ENCODE measurements at regions not wholly inside any gene's neighbourhood (a gene's known extent, or its start where the extent isn't known, plus 50 kb on each side); places are given as distances from the start of the nearest gene placed in this dataset.

GRCh38 chr5:82465235-82465634 lies 187.1 kb upstream of the RPS23 start:
- no peak for TF ChIP-seq CTCF (CRISPR knock-in tag; IDR thresholded peaks at IDR 0.05)
- no peak for TF ChIP-seq SMAD3 (CRISPR knock-in tag; IDR thresholded peaks at IDR 0.05)
- no peak for TF ChIP-seq MYNN (CRISPR knock-in tag; IDR thresholded peaks at IDR 0.05; ENCODE audit: low read depth)
- TF ChIP-seq ZNF121 (CRISPR knock-in tag; IDR thresholded peaks at IDR 0.05) = no peak
- TF ChIP-seq ZNF646 (CRISPR knock-in tag; IDR thresholded peaks at IDR 0.05) = no peak
- no peak for TF ChIP-seq ZNF615 (CRISPR knock-in tag; IDR thresholded peaks at IDR 0.05; ENCODE audit: borderline replicate concordance)
- TF ChIP-seq ZKSCAN1 (IDR thresholded peaks at IDR 0.05; ENCODE audit: low read length) = no peak
- TF ChIP-seq ZKSCAN8 (CRISPR knock-in tag; IDR thresholded peaks at IDR 0.05; ENCODE audit: borderline replicate concordance) = no peak
- TF ChIP-seq, protein P1, sequence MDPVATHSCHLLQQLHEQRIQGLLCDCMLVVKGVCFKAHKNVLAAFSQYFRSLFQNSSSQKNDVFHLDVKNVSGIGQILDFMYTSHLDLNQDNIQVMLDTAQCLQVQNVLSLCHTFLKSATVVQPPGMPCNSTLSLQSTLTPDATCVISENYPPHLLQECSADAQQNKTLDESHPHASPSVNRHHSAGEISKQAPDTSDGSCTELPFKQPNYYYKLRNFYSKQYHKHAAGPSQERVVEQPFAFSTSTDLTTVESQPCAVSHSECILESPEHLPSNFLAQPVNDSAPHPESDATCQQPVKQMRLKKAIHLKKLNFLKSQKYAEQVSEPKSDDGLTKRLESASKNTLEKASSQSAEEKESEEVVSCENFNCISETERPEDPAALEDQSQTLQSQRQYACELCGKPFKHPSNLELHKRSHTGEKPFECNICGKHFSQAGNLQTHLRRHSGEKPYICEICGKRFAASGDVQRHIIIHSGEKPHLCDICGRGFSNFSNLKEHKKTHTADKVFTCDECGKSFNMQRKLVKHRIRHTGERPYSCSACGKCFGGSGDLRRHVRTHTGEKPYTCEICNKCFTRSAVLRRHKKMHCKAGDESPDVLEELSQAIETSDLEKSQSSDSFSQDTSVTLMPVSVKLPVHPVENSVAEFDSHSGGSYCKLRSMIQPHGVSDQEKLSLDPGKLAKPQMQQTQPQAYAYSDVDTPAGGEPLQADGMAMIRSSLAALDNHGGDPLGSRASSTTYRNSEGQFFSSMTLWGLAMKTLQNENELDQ (CRISPR knock-in tag; IDR thresholded peaks at IDR 0.05; ENCODE audit: borderline replicate concordance) = no peak
- TF ChIP-seq, protein P2, sequence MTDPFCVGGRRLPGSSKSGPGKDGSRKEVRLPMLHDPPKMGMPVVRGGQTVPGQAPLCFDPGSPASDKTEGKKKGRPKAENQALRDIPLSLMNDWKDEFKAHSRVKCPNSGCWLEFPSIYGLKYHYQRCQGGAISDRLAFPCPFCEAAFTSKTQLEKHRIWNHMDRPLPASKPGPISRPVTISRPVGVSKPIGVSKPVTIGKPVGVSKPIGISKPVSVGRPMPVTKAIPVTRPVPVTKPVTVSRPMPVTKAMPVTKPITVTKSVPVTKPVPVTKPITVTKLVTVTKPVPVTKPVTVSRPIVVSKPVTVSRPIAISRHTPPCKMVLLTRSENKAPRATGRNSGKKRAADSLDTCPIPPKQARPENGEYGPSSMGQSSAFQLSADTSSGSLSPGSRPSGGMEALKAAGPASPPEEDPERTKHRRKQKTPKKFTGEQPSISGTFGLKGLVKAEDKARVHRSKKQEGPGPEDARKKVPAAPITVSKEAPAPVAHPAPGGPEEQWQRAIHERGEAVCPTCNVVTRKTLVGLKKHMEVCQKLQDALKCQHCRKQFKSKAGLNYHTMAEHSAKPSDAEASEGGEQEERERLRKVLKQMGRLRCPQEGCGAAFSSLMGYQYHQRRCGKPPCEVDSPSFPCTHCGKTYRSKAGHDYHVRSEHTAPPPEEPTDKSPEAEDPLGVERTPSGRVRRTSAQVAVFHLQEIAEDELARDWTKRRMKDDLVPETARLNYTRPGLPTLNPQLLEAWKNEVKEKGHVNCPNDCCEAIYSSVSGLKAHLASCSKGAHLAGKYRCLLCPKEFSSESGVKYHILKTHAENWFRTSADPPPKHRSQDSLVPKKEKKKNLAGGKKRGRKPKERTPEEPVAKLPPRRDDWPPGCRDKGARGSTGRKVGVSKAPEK (CRISPR knock-in tag; IDR thresholded peaks at IDR 0.05; ENCODE audit: borderline replicate concordance) = no peak
- TF ChIP-seq, protein P3, sequence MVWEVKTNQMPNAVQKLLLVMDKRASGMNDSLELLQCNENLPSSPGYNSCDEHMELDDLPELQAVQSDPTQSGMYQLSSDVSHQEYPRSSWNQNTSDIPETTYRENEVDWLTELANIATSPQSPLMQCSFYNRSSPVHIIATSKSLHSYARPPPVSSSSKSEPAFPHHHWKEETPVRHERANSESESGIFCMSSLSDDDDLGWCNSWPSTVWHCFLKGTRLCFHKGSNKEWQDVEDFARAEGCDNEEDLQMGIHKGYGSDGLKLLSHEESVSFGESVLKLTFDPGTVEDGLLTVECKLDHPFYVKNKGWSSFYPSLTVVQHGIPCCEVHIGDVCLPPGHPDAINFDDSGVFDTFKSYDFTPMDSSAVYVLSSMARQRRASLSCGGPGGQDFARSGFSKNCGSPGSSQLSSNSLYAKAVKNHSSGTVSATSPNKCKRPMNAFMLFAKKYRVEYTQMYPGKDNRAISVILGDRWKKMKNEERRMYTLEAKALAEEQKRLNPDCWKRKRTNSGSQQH (CRISPR knock-in tag; IDR thresholded peaks at IDR 0.05; ENCODE audit: low read depth) = no peak
- TF ChIP-seq ESRRA (CRISPR knock-in tag; IDR thresholded peaks at IDR 0.05; ENCODE audit: low read depth) = no peak

Measured in HepG2 (cell line).